HG02973 (cell line): ENCODE measurements at regions not wholly inside any gene's neighbourhood (a gene's known extent, or its start where the extent isn't known, plus 50 kb on each side); places are given as distances from the start of the nearest gene placed in this dataset.

Experiments used
- ATAC-seq: cut with Tn5 transposase; IDR thresholded peaks from one replicate; pipeline ENCODE4 v1.9.1; 2021; ENCODE audit warnings: moderate library complexity; ENCODE audit not compliant: unreplicated experiment

DNA sequence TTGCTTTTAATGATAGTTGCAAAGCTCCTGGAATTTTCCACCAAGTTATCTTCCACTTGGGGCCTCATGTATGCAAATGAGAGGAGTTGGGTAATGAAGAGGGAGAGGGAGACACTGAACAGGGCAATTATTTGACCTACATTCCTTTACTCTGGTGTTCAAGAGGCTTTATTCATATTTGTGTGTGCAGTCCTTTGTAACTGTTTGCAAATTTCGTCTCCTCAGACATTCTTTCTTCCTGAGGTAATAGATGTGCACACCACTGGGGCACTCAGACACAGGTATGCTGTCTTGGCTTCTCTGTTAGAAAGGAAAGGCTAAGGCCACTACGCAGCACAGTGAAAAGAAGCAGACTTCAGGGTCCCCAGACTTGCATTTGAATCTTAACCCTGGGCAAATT lies 189.7 kb upstream of the IL12A start:
- ATAC-seq: no peak

DNA sequence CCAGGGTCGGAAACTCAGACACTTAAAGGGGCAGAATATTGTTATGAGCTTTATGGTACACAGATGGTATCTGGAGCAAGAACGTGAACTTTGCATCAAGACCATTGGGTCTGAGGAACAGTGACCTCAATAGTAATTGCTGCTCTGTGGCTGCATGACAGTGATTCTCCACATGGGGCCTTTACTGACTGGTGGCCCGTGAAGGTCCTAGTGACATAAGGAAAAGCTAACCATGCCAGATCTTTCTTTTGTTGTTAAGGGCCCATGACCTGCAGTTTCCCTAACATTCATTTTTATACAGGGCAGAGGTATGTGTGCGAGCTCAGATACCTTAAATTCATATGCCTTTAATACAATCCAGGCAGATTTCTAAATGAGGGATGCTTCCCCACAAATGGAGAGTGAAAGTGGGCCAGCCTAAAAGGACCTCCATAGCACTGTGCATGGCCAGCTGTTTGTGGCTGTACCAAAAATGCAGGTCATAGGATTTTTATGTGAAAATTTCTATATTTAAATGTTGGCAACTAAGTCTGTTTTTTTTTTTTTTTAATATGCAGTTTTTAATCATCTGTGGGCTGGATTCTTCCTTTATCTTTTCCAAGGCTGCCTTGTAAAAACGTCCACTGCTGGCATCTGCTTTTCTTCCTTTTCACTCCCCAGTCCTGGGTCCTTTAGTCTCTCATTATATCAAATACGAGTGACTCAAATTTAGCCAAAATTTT lies 188.0 kb upstream of the IL12A start:
- ATAC-seq: no peak

DNA sequence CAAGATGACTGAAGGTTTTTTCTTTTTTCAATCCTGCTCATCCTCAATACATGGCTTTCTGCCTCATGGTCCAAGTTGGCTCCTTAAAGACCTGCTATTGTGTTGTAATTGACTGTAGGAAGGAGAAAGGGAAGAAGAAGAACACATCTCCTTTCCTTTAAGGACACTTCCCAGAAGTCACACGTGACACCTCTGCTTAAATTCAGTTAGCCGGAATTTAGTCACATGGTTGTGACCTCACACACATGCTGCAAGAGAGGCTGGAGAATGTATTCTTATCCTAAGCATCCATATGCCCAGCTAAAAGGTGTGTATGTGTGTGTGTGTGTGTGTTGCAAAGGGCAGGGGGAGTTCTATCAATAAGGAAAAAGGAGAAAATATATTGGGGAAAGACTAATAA lies 185.8 kb upstream of the IL12A start:
- no peak for ATAC-seq

DNA sequence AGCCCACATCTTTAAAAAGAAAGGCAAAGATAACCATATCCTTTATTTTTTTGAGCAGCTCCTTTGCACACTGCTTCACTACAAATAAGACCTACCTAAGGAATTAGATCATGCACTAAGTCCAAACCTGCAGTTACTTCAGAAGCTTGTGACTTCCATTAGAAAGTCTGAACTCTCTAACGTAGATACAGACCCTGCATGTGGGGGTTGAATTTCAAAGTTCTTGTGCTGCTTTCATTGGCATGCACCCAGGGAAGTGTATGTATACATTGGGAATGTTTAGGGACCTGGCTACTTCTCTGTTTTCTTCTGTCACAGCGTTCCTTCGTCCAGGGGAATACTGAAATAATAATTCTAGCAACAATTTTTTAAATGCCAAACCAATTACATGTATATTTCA lies 185.2 kb upstream of the IL12A start:
- no peak for ATAC-seq

DNA sequence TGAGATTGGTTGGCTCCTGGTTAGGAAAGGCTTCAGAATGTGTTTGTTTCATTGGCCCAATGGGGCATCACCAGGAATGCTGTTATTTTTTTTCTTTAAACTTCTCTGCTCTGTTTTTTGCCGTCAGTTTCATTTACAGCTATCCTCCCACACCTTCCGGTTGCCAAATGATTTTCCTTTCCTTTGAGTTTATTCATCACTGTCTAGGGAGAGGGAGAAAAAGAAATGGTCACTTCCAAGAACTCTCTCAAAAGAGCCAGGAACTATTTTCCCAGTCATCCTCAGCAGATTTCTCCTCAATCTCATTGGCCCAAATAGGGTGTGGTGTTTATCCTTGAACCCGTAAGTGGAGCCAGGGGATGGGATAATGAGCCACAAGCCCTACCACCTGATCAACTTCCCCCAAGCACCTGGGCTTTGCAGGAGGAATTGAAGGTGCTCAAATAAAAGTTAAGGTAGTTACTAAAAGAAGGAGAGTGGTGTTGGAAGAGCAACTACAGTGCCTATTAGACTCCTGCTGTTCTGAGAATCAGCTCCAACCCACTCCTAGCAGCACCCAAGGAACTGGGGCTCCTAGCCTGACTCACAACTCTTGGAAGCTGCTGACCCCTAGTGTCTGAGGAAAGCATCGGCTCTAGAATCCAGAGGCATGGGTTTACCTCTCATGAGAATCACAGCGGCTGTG lies 183.8 kb upstream of the IL12A start:
- peak; percentile 97 for ATAC-seq

DNA sequence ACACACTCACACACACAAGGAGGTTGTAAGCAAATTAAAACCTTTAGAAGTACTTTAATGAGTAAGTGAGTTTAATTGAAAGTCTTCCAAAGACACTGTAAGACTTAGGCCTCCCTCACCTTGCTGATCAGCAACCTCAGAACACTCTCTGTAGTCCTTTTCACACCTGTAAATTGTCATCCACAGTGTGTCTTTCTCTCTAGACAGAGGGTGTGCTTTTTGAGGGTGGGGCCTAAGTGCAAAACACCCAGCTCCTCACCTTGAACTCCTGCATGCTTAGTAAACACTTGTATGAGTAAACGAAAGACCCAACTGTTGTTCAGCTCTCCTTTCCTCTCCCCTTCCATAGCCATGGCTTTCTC lies 183.2 kb upstream of the IL12A start:
- no peak for ATAC-seq

DNA sequence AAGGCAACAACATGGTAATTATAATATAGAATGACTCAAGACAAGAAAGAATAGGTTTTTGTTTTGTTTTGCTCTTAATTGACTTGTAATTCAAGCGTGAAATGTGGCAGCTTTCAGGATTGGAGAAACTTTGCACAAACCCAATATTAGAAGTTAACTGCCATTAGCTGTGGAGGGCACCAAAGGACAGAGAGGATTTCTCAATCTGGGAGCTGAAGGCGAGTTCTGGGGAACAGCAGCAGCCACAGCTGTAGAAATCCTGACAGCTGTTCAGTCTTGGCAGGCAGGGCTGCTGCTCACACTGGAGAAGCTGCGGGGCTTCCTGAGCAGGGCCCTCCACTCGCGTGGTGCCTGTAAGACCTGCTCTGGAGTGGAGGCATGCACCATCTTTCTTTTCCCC lies 182.2 kb upstream of the IL12A start:
- ATAC-seq: no peak

DNA sequence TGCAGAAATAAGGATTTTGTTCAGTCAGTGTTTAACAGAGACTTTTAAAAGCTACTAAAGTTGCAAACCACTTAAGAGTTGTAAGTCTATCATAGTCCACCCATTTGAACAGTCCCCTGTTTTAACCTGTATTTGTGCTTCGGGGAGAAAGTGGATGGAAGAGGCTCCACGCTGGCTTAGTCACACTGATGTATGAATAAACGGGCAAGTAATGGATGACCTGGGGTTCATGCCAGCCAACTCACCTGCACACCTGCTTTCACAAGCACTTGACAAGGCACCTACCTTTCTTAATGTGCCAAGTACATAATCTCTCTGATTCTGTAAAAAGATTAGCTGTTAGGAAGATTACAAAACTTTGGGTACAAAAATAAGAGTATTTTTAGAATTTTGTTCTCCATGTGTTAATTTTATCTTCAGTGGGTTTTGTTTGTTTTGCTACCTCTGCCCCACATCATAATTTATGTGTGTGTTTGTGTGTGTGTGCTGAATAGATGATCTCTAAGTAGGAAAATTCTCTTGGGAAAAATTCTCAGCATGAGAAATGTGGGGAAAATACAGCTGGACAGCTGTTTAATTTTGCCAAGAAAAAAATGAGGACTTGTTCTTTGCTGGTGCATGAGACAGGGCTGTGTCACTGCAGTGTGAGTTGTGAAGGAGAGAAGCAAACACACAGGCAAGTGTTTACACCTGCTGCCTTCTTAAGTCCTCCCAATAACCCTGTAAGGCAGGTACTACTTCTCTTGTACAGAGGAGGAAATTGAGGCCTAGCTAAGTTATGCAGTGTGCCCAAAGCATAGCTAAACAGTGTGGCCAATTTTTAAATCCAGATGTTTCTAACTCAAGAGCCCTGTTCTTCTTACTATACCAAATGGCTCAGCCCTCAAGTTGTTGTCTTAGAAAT lies 181.2 kb upstream of the IL12A start:
- ATAC-seq: no peak

DNA sequence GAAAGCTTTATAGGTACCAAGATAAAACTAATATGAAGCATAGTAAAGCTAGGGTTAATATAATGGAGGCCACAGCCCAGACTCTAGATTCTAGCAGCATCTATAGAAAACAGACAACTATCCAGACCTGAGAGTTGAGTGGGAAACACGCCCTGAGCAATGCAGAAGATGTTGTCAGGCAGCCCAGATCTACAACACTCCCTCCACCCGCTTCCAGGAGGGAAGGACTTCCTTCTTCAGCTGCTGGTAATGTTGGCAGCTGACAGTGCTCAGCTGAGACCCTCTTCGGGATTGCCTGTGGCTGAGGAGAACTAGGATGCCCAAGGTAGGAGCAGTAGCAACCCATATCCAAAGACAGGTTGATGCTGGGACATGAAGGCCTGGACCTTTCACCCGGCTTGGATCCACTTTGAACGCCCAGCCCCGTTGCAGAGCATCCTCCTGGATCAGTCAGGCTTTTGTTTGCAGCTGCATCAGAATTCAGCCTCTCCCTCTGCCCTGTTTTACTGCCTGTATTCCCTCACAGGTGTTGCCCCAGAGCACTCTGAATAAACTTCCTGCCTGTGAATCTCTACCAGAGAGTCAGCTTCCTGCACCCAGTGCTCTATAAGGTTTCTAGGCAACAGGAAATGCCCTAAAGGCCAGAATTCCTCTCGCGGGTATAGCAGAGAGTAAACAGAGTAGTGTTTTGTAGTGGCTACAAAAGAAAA lies 174.7 kb upstream of the IL12A start:
- no peak for ATAC-seq

DNA sequence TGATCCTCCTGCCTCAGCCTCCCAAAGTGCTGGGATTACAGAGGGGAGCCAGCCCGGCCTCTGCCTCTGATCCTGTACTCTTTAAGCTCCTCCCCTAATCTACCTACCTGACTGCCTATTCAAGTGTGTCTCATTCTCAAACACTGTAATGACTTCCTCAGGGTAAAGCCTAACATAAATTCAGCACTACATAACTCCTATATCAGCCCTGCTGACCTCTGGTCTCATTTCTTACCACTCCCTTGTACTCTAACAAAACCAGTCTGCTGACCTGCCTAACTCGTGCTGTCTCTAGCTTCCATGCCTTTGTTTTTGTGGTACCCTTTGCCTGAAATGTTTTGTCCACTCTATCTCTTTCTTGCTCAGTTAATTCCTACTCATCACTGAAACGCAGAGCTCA lies 172.1 kb upstream of the IL12A start:
- ATAC-seq: no peak

DNA sequence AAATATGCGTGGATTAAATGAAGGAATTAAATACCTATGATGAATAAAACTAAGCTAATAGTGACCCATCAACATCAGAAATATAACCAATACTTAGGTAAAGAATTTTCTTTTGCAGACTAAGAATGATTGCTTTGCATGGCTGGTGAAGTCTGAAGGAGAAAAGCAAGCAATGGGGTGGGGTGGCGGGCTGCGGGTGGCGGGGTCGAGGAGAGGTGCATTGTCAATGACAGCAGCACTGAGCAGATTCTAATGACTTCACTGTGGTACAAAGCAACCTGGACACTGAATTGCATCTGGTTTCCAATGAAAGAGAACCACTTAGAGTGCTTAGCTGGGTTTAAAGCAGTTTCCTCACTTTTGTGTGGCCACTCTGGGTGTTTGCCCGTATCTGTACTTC lies 171.5 kb upstream of the IL12A start:
- ATAC-seq: no peak

DNA sequence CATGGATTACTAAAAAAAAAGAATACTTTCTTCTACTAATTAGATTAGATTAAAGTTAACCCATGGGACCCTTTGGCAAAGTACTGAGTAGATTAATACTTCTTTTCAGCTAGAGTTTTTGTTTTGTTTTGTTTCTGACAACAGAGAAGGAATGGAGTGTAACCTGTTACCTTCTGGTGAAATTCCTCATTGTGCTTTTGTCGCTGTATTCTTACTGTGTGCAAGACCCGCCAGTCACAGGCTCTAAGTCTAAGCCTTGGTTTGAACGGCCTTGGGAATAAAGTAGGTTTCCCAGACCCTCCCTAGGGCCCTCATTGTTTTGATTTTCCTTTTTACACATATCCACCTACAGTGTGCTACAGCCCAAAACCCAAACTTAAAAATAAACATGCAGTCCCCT lies 171.1 kb upstream of the IL12A start:
- ATAC-seq: no peak

DNA sequence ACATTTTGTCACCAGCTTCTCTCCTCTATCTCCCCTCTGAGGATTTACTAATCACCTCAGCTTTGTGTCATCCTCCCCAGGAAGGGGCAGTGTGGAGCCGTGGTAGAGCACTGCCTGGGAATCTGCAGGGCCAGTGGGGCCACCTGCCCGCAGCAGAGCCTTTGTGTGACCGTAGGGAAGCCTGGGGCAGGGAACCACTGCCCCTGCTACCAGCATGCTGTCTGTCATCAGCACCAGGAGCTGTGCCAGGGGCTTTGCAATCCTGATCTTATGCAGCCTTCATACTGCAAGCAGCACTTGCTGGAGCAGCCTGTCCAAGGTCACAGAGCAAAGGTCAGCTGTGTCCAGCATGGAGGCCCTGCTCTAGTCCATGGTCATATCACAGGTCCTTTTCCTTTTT lies 170.2 kb upstream of the IL12A start:
- ATAC-seq: no peak

DNA sequence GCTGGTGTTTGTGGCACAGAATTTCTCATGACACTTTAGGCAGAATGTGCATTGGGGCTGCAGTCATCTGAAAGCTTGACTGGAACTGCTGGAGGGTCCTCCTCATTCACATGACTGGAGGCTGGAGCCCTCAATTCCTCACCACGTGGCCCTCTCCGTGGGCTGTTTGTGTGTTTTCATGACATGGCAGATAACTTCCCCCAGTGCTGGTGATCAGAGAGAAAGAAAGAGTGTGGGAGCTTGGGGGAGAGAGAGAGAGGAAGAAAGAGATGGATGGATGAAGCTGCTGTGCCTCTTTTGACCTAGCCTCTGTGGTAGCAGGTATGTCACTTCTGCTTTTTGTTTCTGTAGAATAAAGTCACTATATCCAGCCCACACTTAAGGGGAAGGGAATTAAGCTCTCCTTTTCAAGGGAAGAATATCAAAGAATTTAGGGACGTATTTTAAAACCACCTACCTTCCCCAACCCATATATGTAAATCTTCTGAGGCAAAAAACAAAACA lies 169.6 kb upstream of the IL12A start:
- no peak for ATAC-seq

DNA sequence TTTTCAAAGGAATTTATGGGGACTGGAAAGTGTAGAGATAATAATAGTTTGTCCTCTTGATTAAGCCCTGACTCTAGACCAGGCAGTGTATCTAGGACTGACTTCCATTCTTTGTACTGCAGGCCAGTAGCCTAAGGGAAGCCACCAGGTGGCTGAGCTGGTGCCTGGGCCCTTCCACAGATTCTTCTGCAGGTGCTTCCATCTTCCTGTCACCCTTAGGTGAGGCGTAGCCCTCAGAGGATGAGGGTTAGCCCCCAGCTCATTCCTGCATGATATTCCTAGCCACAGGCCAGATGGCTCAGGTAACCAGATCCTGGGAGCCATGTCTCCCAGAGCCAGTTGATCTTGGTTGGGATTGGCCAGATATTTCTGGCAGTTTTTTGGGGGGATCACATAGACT lies 169.0 kb upstream of the IL12A start:
- no peak for ATAC-seq

DNA sequence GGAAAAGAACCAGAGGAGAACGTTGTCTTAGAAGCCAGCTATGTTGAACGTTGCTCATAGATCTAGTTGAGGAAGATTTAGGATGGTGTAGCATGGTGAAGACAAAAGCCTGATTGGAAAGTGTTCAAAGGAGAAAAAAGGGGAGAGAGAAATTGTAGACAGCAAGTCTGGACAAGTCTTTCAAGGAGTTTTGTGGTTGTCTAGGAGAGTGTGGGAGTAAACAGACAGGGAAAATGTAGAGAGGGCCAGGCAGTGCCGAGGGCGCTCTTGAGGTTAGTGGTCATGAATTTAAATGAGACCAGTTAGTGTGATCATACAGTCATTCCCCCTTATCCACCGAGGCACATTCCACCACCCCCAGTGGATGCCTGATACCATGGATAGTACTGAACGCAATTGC lies 167.5 kb upstream of the IL12A start:
- ATAC-seq: no peak

DNA sequence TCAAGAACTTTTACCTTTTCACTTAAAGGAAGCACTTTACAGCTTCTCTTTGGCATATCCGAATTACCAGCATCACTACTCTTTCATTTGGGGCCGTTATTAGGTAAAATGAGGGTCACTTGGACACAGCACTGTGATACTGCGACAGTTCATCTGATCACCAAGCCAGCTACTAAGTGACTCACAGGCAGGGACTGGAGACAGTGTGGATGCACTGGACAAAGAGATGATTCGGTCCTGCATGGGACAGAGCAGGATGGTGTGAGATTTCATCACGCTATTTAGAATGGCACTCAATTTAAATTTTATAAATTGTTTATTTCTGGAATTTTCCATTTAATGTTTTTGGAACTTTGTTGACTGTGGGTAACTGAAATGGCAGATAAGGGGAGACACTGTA lies 166.9 kb upstream of the IL12A start:
- ATAC-seq: no peak

DNA sequence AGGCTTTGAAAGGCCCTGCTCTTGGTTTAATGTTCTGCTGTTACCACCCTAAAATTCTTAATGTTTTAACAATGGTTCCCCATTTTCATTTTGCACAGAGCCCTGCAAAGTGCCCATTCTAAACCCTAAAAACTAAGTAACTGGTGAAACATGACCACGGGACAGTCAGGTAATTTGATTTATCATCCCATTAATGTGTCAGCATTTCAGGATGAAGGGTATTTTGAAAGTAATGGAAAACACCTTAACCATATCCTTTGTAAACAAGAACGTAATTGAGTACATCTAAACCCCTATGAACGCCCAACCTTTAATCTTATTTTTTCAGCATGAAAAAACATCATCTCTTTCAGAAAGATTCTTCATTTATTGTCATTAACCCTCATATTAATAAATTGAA lies 164.9 kb upstream of the IL12A start:
- ATAC-seq: no peak

DNA sequence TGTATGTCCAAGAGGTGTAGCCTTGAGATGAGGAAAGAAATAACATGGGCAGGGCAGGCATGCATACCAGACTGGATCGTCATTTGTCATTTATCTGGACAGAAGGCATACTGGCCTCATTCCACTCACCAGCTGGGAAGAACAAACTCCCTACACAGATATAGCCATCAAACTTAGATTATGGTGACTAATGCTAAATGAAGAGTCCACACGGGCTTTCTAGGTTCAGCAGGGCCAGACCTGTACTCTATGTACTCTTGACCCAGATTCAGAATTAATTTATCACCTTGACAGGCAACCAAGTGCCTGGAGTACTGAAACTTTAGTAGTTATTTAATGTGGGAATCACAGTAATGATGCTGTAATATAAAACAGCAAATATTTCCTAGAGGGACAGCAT lies 164.3 kb upstream of the IL12A start:
- no peak for ATAC-seq

DNA sequence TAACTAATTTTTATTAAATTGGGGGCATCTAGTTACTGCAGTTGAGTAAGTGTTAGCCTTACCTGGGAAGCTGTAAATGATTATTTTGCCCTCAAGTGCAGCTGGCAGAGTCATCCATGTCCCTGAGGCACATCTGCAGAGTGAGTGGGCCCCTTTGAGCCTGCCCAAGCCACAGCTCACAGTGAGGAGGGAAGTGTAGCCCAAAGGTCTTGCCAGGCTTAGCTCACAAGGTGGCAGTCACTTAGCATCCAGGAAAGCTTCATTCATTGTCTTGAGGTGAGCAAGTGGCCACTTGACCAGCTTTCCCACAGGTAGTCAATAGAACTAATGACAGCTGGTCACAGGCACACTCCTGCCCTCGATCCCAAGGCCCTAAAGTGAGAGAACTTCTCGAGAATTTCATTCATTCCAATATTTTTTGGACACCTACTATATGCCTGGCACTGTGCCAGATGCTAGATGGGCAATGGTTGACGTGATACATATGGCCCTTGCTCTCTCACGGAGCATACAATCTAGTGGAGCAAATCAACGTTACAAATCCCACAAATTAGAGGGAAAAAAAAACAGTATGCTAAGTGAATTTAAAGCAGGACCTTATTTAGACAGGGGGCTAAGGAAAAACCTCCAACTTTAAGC lies 163.3 kb upstream of the IL12A start:
- ATAC-seq: no peak

DNA sequence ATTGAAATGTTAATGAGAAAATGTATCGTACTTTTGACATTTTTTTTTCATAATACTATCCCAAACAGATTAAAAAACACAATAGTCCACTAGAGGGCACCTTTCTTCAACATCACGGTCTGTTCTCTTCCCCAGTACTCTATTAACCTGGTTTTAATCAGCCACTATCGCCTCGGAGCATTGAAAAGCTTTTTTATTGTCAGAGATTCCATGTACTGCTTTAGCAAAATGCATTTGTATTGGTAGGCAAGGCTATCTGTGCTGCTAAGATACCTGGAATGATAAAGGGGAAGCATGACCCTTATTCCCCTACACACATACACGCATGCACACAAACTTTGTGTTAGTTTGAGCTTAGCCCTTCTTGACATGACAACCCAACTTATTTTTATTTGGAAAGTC lies 160.1 kb upstream of the IL12A start:
- ATAC-seq: no peak
